Stimulated activated CD8-positive, alpha-beta memory T cell treated with anti-CD3 and anti-CD28 coated beads, Interleukin-15, amount 100 ng/mL, for 24 hours (primary cell): ENCODE measurements at regions not wholly inside any gene's neighbourhood (a gene's known extent, or its start where the extent isn't known, plus 50 kb on each side); places are given as distances from the start of the nearest gene placed in this dataset.
A peak's percentile ranks its signal among the peaks of the same experiment; 100 is the strongest.
"Not testable (repeated sequence)": the region's sequence is repeated elsewhere in the genome, so short reads cannot be mapped to it uniquely, and the experiment has no call there.

Experiments
- DNase-seq: peaks from one replicate; pipeline ENCODE4 v3.0.0-alpha.2; 2020; ENCODE audit warnings: low read depth

DNA sequence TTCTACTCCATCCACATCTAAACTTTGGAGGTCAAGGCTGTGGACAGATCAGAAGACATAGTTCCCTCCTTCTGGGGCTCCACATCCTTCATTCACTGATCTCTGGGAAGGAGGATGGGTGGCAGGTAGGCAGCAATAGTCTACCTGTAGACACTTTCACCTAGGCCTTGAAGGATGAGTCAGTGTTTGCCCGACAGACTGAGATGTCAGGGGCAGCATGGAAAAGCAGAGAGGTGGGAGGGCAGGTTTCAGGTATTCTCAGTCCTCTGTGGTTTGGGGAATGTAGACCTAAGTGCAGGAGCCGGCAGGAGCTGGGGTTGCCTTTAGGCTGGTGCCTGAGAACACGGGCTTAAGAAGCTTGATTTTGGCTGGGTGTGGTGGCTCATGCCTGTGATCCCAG, 171.9 kb upstream of the ZNF267 start:
- no peak for DNase-seq

DNA sequence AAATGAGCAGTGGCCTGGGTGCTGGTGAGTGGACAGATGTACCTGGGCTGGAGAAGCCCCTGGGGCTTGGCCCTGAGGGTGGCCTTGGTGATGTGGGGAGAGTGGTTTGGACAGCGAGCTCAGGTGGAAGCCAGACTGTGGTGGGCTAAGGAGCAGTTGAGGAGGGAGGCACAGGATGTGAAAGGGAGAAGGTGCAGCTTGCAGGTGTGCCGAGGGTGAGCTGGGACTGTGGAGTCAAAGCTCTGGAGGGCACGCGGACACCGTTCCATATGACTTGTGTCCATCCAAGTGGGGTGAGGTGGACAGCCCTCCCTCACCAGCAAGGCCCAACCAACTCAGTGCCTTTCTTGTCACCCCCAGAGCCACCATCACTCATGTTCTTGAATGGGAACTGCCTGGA, 170.8 kb upstream of the ZNF267 start:
- no peak for DNase-seq

DNA sequence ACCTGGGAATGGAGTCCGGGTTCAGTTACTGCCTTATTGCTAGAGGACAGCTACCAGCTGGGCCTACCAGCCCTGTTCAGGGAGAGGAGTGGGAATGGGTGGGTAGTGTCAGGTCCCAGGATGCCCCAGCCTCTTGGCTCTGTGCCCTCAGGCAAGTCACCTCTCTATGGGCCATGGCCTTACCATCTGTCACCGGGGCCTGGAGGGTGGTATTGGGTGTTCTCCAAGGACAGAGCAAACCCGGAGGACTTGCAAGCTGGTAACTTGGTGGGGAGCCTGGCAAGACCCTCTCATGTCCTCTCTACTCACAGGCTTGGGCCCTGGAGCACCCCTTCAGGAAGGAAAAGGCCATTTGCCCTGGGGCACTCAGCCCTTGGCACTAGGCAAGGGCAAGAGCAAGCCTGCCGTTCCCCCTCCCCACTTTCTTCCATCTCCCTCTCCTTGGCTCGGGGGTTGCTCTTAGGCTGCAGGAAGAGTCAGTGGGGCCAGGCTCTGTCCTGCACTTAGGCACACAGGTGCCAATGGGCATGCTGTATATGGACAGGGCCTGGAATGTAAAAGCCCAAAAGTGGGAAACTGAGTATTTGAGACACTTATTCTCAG, 170.0 kb upstream of the ZNF267 start:
- no peak for DNase-seq

DNA sequence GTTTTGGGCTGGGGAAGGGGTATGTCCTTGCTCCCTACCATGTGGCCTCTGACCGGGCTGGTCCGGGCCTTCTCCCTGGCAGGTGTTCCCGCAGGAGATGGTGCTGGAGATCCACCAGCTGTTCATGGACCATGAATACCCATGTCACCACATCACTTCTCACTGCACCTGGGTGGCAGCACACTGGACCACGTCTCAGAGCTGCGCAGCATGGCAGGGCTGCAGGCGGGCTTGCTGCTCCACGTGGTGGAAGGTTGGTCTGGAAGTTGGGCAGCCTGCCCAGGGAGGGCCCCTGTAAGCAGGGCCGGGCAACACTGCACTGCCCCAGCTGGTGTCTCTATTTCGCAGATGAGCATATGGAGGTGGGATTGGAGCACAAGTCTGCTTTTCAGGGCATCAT, 169.5 kb upstream of the ZNF267 start:
- DNase-seq, result no peak

DNA sequence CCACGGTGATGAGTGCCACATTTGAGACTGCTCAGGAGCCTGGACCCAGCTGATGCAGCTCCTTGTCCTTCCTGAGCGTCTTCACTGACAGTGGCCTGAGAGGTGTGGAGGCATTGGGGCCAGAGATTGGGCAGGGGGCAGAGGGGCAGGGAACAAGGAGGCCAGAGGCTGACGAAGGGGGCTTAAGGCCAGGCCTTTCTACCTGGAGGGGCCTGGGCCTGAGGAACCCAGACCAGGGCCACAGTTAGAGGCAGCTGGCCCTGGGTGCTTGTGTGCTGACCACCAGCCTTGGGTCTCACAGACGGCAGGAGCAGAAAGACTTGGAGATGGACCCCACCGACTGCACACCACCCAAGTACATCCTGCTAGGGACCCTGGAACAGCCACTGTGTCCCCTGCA, 168.2 kb upstream of the ZNF267 start:
- no peak for DNase-seq

DNA sequence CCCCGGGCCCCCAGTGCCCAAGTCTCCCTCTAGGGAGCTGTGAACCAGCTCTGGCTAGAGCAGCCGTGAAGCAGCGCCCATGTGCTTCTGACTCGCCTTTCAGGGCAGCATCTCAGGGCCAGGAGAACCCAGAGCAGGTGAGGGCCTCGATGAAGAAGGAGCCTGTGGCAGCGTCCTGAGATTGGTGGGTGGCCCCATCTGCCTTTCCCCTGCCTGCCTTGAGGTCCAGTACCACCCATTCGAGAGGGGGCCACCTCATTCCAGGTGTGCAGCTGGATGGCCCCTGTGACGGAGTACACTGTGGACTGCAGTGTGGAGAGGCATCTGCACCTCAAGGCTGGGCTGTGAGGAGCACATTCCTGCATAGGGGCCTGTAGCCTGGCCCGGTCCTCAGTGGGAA, 167.3 kb upstream of the ZNF267 start:
- DNase-seq, result no peak

DNA sequence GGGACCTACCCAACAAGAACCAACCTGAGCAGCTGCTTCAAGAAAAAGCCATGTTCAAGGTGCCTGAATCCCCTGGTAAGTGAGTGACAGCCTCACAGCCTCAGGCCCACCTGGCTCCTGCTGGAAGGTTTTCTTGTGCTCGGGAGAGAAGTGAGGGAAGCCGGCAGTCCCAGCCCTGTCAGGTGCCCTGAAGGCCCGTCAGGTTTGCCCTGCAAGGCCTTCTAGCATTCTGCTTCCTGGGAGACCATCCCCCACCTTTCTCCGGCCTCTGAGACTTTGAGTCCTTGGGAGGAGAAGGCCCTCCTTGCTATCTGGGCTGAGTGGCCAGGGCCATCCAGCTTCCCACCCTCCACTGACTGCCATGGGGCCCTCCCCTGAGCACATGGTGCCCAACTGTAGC, 166.7 kb upstream of the ZNF267 start:
- no peak for DNase-seq

DNA sequence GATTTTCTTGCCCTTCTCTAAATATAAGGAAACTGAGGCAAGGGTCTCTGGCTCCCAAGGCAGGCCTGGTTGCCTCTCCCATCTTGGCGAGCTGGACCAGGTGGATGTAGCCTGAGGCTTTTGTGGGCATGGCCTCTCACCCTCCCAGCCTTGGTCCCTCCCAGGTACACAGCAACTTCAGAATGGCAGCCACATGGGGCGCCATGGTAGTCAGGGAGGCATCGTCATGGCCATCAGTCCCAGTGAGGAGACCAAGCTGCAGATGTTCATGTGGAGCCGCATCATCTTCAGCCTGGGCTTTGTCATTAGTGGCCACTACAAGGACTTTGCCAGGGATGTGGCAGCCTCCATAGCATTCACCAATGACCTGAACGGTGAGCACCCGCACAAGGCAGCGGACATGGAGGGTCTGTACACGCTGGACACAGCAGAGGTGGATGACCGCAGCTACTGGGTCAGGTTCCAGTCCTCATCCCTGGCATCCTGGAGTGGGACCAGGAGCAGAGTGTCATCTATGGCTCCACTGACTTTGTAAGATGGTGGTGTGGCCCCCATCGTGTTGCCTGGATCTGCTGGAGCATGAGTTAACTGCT, 165.8 kb upstream of the ZNF267 start:
- no peak for DNase-seq

DNA sequence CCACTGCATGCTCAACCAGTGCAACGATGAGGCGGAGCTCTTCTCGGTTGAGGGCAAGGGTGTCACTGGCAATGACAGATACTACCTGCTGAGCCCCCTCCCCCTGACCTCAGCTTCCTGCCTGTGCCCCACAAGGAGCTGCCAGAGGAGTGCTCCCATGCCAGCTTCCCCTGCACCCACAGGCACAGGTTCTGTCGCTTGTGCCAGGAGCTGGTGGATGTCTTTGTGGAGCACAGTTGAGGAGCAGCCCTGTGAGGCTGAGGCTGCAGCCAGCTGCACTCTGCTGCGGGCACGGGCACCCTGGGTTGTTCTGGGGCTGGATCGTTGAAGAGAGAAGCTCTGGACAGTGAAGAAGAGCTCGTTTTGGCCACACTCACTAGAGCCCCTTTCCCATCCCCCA, 165.3 kb upstream of the ZNF267 start:
- no peak for DNase-seq

DNA sequence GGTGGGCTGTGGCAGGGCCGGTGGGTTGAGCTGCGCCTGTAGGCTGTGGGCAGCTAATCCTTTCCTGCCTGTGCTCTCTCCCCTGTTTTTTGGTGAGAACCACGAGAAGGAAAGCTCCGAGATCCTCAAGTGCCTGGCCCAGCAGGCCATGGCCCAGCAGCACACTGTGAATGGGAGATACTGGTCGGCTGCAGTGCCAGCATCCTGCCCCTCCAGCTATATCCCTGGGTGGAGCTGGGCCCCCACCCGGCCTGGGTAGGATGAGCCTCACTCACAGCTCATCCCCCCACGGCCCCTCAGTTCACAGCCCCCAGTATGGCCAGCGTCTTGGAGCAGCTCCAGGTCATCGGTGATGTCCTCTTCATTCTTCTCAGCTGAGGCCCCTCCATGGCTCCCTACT, 164.4 kb upstream of the ZNF267 start:
- DNase-seq, result no peak

DNA sequence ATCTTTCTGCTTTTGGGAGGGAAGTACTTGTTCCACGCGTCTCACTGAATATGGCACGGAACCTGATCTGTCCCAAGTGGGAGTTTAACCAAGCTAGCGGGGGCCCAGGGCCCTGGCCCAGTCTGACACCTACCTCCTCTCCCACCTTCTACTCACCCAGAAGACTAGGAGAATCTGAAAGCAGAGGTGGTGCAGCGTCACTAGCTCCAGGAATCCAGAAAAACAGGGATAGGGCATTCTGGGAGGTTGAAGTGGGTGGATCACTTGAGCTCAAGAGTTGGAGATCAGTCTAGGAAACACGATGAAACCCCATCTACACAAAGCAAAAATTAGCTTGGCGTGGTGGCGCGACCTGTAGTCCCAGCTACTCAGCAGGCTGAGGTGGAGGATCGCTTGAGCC, 163.5 kb upstream of the ZNF267 start:
- no peak for DNase-seq

DNA sequence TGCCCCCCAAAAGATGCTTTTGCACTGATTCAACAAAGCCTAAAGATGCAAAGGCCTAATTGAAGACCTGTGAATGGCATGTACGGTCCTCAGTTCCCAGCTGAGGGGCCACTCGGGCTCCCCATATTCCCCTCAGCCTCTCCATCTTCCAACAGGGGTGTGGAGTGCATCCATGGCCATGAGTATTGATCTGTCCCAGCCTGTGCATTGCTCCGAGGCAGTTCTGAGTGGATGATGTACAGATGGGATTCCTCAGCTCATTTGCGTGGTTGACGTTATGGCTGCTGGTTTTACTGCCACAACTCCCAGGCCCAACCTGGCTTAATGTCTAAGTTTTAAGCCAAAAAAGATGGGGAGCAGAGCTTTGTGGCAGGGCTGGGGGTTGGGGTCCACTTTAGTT, 162.7 kb upstream of the ZNF267 start:
- no peak for DNase-seq

DNA sequence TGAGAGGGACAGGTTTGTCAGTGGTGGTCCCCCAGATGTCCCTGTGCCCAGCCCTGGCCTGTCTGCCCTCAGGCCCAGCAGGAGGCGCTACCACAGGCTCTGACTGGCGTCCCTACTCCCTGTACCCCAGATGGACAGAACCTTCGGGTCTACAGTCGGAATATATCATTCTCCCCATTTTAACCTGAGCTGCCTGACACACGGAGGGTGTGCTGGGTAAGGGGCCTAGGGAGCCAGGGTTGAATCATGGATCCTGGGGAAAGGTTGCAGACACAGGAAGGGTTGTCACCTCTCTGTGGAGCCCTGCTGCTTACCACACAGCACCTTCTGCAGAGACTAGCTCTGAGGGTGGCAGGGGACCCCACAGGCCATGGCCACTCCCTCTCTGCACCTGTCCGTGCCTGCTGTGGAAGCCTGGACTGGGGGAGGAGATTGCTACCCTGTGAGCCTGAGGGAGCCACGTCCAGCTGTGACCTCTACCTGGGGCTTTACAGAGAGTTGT, 162.2 kb upstream of the ZNF267 start:
- DNase-seq, result no peak

DNA sequence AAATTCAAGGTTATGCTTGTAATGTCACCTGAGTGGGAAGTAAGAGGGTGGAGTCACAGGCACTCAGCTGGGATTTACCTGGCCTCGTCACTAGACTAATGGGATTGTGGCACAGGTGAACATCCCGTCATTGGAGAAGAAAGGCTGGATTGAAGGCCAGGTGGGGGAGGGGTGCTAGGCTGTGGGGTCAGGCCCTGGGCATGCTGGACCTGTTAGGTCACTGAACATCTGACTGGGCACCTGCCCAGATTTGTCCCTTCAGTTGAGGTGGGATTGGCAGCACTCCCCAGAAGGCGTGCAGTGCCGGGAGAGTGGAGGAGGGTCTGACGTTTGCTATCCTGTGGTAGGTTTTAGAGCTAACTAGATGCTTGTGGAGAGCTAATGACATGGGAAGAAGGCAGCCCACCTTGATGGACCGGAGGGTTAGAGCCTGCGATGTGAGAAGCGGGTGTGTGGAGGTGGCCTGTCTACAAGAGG, 161.5 kb upstream of the ZNF267 start:
- DNase-seq, result no peak

DNA sequence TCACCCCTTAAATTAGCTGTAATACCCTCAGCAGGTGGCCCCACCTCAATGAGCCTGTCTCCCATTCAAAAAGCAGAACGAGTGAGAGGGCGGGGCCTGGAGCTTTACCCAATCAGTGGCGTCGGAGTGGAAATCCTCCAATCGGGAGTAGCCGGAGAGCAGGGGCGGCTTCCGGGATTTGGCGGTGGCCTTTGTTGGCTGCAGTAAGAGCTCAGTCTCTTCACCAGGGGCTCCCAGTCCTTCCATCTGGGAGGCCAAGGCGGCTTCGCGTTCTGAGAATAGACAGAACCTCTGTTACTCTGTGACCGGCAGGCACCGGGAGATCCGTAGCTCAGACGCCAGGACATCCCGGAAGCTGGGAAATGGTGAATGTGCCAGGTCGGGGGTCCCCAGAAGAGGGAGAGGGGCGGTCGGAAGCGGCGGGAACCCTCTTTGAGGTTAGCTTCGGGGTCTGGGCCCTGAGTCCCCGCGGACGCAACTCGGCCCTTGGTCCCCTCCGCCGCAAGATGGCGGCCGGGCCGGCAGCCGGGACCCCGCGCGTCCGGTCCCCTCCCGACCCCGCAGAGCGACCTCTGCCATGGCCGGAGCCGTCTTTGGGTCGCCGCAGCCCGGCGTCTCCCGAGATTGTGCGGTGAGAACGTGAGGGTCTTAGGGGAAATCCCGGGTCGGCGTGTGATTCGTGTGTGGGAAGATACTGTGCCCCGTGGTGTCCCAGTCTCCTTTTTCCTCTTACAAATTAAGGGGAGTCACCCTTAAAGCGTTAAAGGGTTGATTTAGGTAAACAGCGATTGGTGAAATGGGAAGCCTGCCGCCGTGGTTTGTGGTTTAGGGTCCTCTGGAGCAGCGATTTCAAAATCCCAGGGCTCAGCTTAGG, 160.3 kb upstream of the ZNF267 start:
- peak; percentile 69 for DNase-seq

DNA sequence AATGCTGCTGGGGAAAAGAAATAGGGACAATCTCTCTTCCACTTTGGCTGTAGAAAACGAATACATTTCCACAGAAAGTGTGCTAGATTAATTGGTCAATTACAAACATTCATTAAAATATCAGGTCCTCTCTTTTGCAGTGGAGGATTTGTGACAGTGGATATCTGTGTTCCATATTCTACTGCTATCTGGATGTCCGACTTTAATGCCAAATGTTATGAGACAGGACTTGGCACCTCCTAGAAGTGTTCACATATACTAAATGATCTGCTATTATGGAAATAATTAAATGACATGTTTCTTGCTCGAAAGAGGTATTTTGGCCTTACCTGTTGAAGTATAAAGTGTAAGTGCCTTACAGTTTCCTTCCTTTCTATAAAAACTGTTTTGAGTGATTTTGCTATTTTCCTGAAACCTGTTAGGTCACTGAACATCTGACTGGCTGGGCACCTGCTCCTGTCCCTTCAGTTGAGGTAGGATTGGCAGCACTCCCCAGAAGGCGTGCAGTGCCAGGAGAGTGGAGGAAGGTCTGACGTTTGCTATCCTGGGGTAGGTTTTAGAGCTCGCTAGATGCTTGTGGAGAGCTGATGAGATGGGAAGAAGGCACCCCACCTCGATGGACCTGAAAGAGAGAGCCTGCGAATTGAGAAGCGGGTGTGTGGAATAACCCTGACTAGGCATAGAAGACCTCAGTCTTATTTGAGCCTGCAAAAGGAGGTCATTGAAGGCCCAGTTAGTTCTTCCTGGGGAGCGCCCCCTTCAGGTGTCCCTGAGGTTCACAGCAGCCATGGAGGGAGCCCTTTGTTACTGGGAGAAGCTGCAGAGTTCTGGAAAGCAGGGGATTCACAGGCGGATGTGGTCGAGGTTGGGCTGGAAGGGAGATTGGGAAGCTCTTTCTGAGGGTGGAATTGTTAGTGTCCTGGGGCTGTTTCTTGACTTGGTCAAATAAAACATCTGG, 159.4 kb upstream of the ZNF267 start:
- no peak for DNase-seq

DNA sequence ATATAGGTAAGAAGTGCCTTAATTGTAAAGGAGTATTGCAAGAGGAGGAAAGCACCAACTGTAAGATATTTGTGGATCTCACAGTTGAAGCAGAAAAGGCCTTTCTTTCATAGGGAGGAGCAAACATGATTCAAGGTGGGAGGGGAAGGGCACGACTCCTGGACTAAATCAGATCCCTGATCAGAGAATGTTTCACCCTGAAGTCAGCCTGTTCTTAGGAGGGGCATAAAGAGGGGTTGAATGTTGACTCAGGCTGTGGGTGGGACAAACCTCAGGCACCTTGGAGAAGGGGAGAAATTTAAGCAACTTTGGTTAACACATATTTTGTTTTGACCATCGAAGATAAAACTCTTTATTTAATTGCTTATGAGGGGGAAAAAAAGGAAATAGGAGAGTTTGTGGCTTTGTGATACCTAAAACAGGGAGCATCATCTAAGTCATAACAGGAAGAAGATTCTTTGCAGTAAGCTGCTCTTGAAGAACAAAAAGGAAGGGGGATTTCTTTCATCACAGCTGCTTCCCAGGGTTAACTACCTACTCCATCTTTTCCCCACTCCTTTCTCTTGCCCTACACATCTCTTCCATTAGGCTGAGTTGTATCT, 158.6 kb upstream of the ZNF267 start:
- DNase-seq, result no peak

DNA sequence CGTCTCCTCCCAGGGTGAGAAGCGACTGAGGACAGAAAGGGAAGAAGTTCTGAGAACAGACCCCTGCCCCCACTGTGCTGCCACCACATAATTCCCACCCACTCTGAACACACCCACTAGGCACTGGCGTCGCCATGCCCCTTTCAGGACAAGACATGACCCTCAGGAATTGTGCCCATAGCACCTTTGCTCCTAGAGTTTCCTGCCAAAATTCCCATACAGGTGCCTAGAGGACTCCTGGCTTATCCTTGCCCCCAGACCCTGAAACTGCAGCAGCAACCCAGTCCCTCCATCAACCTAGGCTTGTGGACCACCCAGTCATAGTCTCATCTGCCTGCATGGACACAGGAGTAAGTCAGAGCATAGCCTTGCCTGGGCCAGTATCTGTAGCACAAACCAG, 157.7 kb upstream of the ZNF267 start:
- no peak for DNase-seq

DNA sequence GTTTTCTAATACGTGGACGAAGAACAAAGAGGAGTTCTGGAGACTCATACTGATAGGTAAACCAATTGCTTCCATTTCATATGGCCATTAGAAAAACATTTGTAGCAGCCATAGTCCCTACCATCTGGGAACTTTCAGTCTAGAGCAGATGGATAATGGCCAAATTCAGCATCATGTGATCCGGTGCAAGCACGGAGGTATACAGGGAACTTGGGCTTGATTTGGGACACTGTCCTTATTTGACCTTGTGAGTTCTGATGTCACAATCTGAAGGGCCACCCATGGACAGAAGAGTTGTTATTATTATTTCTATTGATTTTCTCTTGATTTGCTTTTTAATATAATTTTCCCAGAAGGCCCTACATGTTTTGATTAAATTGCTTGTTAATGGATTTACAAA, 154.6 kb upstream of the ZNF267 start:
- DNase-seq, result no peak

DNA sequence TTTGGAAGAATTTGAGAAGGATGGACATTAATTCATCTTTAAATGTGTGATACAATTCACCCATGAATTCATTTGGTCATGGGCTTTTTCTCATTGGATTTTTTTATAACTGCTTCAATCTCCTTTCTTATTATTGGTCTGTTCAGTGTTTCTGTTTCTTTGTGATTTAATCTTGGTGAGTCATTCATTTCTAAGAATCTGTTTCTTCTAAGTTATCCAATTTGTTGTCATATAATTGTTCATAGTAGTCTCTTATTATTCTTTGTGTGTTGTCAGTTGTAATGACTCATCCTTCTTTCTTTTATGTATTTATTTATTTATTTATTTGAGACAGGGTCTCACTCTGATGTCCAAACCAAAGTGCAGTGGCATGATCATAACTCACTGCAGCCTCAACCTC, 146.1 kb upstream of the ZNF267 start:
- DNase-seq, result no peak

DNA sequence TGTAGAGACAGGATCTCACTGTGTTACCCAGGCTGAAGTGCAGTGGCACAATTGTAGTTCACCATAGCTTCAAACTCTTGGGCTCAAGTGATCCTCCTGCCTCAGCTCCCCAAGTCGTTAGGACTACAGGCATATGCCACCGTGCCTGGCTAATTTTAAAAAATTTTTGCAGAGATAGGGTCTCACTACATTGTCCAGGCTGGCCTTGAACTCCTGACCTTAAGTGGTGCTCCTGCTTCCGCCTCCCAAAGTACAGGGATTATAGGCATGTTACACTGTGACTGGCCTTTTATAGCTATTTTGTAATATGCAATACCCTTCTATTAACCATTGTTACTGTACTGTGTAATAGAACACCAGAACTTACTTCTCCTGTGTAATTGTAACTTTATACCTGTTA, 139.3 kb upstream of the ZNF267 start:
- DNase-seq, result no peak

DNA sequence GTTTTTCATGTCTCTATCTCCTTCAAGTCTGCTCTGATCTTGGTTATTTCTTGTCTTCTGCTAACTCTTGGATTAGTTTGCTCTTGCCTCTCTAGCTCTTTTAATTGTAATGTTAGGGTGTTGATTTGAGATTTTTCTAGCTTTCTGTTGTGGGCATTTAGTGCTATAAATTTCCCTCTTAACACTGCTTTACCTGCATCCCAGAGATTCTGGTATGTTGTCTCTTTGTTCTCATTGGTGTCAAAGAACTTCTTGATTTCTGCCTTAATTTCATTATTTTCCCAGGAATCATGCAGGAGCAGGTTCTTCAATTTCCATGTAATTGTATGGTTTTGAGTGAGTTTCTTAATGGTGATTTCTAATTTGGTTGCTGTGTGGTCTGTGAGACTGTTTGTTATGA, 128.5 kb upstream of the ZNF267 start:
- not testable (repeated sequence) for DNase-seq
